IPS DF 19.7 (cell line): ENCODE measurements at regions not wholly inside any gene's neighbourhood (a gene's known extent, or its start where the extent isn't known, plus 50 kb on each side); places are given as distances from the start of the nearest gene placed in this dataset.
"Not testable (repeated sequence)": the region's sequence is repeated elsewhere in the genome, so short reads cannot be mapped to it uniquely, and the experiment has no call there.

Source experiments
- DNase-seq: peaks from one replicate; pipeline ENCODE4 v3.0.0-alpha.2; 2013; ENCODE audit warnings: low read depth, low spot score

DNA sequence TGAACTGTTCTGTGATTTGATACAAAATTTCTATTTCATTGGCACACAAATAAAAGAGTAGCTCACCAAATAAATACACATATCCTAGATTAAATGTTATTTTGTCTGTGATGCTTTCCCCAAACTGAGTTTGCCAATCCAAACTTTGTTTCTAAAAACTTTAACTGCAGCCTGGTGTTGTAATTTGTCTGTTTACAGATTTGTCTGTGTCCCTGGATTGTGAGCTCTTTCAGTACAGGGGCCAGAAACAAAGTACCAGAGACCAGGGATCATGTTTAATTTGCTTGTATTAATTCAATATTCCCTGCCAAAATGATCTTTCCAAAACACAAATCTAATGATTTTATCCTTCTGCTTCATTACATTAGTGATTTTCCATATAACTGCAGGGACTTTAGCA lies 1044.6 kb upstream of the GJE1 start:
- DNase-seq: no peak

DNA sequence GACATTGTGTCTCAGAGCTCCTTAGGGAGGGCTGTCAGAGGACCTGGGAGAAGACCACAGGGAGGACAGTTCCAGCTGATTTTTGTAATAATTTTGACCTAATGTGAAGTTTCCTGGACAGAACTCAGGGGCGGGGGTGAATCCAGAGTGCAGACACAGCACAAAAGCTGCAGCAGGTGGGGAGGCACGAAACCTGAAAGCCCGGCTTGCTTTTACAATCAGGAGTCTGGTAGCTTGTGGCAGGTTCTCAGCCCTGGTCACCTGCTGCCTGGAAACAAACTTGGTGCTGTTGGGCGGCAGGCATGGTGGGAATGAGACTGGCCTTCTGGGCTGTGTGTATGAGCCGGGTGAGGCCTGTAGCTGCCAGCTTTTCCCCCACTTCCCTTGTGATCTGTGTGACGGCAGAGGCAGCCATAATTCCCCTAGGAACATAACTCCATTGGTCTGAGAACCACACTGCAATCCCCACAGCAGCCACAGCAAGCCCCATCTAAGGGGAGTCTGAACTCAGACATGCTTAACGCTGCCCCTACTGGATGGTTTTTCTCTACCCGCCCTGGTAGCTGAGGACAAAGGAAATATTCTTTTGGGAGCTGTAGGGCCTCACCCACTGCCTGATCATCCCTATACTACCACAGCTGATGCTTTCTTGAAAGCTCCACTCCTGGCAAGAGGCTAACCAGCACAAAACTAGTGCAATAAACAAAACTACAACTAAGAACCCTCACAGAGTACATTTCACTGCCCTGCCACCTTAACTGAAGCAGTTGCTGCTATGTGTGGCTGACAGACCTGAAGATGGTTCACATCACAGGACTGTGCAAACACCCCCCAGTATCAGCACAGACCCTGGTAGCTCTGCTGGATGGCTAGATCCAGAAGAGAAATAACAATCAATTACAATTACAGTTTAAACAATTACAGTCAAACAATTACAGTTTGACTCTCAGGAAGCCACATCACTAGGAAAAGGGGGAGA lies 1055.1 kb upstream of the GJE1 start:
- peak; percentile 48 for DNase-seq

DNA sequence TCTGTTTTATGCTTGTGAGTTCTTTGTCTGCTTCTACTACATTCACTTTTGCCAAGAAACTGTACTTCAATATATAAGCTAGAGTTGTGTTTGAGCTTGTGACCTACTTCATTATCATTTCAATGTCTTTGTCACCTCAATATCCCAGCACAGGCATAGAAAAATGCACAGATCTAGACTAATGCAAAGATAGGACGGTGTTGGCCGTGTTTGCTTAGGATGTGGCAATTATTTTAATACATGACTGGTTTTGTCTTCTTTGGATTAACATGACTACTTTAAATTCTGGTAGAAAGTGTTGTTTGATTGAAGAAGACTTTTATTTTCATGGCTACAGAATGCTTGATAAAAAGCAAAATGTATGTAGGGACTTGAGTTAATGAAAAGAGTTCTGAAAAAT lies 1075.0 kb upstream of the GJE1 start:
- DNase-seq: no peak

DNA sequence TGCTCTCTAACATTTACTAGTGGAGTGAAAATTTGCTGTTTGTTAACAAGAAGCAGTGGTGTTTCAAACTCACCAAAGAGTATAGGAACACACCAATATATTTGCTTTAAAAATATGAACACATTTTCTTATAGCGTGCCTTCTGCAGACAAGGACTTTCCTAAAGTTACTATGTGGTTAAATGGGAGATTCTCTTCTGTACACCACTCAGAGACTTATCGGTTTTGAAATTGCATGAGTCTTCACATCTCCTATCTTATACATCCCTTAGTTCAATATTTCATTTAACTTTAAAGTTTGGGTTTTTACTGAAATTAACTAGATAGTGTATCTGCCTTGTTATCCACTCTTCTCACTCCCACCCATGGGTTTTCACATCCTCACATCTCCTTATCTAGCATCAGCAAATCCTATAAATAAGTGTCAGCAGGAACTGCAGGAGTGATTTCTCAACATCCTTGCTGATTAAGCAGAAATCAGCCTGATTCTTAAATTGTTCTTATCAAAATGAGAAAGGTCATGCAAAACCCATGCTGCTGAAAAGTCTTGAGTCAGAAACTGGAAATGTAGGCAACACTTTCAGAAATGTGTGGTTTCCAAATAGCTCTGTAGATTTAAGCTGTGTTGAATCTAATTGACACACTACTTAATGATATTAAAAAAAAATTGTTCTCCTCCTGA lies 1075.6 kb upstream of the GJE1 start:
- no peak for DNase-seq

DNA sequence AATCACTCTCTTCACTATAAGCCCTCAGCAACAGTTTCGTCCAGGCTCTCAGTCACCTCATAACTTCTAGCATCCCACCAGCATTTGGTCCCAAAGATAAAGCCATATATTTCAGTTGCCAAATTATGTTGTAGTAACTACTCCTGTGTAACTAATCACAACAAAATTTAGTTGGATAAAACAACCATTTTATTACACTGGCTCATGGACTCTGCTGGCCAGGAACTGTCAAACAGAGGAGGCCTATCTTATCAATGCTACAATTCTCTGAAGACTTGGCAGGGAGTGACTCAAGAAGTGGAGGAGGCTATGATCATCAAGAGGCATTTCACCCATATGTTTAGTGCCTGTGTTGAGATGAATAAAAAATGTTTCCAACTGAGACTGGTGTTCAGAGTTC lies 1082.3 kb upstream of the GJE1 start:
- DNase-seq: no peak

DNA sequence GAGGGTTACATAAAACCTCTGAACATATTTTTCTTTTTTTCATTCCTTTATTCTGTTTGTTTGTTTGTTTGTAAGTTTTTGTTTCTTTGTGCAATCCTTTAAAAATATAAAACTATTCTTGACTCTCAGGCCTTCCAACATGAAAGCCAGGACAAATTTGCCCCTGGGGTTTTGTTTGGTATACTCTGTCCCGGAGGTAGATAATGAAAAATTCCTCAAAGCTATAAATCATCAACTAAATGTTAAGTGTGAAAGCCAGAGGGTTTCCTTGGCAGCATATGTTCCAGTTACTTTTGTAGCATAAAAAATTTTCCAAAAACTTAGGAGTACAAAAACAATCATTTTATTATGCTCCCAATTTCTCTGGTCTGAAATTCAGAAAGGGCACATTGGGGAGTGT lies 1084.3 kb upstream of the GJE1 start:
- DNase-seq: no peak

DNA sequence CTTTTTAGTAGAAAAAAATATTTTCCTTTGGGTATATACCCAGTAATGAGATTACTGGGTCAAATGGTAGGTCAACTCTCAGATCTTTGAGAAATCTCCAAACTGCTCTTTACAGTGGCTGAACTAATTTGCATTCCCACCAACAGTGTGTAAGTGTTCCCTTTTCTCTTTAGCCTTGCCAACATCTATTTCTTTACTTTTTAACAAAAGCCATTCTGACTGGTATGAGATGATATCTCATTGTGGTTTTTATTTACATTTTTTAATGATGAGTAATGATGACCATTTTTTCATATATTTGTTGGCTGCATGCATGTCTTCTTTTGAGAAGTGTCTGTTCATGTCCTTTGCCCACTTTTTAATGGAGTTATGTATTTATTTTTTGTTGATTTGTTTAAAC lies 1086.2 kb upstream of the GJE1 start:
- DNase-seq: not testable (repeated sequence)

DNA sequence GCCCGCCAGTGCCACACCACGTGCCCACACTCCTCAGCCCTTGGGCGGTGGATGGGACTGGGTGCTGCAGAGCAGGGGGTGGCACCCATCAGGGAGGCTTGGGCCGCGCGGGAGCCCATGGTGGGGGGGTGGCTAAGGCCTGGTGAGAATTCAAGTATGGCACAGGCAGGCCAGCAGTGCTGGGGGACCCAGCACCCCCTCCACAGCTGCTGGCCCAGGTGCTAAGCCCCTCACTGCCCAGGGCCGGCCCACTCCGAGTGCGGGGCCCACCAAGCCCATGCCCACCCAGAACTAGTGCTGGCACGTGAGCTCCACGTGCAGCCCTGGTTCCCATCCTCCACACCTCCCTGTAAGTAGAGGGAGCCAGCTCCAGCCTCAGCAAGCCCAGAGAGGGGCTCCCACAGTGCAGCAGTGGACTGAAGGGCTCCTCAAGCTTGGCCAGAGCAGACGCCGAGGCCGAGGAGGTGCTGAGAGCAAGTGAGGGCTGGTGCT lies 1091.1 kb upstream of the GJE1 start:
- DNase-seq: no peak

DNA sequence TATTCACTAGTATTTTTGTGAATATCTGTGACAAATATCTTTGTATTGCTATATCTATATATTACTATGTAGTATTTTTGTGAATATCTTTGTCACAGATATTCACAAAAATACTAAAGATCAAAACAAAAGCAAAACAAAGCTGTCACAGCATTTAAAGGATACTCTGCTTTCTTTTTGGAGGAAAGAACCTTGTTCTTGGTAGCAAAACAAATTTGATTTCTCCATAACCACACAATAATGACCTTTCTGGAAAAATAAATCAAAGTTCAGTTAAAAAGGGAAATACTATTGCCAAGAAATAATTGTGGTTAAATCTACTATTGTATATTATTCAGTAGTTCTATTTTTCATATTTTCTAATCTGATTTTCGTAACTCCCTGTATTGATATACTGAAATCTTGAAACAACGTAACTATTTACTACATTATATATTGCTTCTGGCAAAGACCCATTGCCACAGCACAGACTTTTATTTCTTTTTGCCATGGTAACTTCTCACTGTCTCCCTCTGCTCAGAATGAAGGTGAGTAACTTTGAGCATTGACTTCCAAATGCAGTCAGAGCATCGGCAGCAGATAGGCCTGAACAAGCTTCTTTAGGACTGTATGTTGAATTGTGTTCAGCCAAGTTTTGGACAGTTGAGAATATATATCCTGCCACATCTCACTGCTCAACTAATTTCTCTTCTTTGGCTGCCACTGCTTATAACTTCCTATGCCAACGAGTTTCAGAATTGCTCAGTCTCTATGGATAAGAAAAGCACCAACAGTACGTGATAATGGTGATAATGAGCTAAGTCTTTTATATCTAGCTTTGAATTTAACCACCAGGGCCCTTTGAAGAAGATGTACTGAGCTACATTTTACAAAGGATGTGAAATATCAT lies 1097.2 kb upstream of the GJE1 start:
- DNase-seq: no peak

DNA sequence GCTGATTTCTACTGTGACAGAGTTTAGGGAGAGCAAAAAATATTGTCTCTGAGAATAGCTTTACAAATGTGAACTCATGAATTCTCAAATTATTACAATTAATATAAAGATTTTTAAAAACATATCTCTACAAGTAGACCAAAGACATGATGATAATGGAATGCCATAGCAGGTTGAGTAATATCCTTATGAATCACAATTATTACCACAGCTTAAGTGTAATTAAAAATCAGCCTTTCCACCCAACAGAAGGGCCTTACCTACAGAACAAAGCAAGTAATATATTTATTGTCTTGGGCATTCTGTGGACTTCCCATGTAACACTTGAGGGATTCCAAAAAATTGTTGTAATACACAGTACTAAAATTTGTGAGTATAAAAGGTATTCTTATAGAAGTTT lies 1099.6 kb upstream of the GJE1 start:
- no peak for DNase-seq

DNA sequence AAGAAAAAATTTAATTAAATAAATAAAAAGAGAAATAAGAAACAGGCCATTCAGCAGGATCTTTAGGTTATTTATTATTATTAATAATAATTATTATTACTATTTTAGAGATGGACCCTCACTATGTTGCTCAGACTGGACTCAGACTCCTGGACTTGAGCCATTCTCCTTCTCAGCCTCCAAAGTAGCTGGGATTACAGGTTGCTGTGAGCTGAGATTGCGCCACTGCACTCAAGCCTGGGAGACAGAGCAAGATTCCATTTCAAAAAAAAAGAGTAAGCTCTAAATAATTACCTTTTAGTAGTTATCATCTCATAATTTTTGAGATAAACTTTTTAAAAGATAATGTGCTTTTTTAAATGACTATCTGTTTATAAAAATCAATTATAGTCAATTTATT lies 1102.8 kb upstream of the GJE1 start:
- DNase-seq: no peak

DNA sequence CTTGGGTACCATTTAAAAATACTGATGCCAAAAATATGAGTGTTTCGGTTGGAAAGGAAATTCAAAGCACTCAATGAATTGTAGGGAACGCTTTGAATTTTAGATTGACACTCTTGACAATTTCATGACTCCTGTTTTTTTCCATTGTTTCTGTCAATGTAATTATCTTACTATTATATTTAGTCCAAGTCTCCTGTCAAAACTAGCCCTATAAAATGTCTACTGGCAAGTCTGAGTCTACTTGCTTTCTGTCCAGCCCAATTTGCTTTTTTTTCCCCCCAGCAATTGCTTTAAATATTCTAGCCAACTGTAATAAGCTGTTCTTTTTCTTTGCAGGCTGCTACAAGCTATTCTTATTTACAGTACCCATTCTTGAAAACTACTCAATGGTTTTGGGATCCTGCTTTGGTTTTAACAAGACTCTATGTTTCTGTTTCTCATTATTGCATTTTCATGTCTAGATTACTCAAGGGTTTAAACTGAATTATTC lies 1103.9 kb upstream of the GJE1 start:
- DNase-seq: no peak

DNA sequence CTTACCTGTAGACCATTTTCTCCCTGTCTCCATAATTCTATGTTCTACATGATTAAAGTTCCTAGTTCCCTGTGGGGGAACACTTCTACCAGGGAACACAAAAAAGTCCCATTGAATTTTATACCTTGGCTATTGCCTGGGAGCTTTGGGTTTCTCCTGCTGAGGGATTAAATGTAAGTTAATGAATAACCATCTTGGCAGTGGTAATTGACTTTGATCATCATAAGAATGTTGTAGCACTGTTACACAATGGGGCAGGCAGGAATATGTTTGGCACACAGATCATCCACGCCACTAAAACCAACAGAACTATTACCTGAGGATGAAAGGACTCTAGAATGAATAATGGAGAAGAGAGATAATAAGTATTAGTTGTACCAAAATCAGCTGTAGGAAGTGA lies 1106.2 kb upstream of the GJE1 start:
- no peak for DNase-seq

DNA sequence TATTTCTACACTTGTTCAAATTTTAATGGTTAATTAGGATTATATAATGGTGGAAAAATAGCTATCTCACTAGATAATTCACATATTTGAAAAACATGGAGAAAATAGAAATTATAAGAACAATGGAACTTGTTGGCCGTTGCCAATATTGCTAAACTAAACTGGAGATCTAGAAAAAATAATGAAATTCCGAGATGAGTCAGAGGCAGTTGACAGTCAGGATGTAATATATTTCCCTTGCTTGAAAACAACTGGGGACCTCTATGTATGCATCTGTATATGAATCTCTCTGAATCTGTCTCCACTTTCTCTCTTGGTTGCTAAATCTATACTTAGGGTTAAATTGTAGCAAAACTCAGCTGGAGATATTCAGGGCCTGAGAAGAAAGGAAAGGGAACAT lies 1108.2 kb upstream of the GJE1 start:
- no peak for DNase-seq

DNA sequence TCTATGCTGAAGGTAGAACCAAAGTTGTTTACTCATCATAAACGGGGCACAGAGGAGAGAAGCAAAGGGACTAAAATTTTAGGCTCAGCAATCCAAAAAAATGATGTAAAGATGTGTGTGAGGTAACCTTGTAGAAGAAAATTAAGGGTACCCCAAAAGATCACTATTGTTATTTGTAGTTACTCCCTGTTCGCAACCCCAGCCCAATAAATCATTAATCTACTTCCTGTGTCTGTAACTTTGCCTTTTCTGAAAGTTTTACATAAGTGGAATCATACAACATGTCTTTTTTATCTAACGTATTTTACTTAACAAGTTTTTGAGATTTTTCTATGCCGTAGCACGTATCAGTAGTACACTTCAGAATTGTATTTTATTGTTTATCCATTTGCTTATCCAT lies 1114.8 kb upstream of the GJE1 start:
- no peak for DNase-seq

DNA sequence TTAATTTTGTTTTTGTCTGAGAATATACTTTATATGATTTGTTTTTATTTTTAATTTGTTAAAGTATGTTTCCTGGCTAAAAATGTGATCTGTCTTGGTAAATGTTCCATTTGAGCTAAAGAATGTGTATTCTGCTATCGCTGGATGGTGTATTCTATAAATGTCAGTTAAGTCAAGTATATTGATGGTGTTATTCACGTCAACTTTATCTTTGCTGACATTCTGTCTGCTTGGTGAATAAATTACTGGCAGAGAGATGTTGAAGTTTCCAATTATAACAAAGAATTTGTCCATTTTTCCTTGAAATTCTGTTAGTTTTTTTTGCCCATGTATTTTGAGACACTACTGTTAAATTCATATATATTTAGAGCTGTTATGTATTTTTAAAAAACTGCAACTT lies 1131.8 kb upstream of the GJE1 start:
- no peak for DNase-seq

DNA sequence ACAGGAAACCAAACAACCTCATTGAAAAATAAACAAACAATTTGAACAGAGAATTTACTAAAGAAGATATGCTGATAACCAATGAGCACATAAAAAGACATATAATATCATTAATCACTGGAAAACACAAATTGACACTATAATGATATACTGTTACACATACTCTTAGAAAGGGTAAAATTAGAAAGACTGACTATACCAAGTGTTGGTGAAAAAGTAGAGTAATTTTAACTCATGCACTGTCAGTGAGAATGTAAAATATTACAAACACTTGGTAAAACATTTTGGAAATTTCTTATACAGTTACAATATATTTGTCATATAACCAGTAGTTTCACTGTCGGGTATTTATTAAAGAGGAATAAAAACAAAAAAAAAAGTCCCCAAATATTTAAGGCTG lies 1139.2 kb upstream of the GJE1 start:
- no peak for DNase-seq

DNA sequence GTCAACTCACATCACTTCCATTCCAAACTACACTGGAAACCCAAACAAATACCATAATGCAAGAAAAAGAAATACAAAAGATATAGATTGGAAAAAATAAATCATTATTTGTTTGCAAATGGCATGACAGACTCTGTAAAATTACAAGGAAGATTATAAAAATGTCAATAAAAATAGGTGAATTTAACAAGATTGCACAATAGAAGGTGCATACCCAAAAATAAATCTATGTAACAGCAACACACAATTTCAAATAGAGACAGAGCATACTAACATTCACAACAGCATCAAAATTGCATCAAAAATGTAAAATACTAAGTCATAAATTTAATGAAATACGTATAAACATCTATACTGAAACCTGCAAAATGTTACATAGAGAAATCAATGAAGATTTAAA lies 1140.0 kb upstream of the GJE1 start:
- DNase-seq: no peak

DNA sequence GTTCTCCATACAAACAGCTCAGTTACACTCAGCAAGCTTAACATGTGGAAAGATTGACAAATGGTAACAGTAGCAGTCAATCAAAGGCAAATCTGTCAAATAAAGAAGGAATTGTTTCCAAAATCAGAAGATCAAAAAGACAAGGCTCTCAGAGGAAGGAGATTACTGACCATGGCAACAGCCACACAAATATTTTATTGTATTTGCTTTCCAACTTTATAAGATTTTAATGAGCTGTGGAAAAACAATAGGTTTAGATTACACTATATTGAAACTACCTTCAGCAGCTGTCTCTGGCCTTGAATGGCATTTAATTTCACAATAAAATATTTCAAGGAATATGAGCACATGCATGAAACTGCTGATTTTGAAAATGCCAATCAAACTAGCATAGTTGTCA lies 1143.9 kb upstream of the GJE1 start:
- no peak for DNase-seq

DNA sequence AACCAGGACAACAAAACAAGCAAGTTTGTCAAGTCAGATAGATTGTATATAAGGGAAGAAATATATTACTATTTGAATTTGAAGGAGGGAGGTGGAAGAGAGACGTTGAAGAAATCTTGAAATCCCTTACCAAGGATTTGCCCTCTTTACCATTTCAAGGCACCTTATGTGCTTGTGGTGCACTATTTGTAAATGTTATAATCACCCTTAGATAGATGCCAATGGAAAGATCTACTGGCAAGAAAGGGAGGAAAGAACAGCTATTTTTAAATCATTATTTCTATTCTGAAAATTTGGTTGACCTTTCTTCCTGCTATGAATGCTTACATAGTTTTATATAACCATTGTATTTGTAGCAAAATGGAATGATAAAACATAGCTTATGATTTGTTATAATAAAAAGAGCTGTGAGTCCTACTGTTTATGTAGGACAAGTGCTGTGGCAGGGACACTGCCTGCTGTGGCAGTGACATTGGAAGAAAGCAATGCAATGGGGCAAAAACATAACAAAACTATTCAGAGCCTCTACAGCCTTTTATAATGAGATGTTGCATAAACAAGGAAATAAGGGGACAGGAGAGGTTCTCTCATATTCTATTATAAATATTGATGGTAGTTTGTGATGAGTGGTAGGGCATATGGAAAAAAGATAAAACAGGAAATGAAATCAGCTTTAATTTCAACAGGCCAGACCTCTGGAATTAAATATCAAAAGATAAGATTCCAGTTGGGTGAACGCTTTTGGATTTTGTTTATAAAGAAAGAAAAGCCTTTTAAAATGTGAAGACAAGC lies 1145.2 kb upstream of the GJE1 start:
- no peak for DNase-seq

DNA sequence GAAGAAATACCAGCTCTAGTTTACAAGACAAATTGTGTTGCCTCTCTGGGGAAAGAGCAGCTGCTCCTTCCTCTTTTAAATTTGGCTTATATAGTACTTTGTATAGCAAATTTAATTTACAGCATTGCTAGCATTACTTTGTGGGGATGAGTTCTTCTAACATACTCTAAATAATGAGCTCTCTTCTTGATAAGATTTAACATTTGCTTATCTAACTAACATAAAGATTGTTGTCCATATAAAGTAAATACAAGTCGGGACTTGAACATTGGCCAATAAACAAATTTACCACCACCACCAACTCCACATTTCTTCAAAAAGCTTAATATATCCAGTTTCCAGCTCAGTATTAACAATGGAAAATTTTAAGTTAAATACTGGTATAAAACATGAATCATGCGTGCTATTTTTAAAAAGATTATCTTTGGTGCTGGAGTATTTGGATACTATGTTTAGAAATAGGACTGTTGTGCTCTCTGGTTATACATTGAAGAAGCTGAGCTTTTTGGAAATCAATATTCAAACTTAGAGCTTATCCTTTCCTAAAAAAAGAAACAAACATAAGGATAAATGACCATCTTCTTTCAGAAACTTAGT lies 1146.9 kb upstream of the GJE1 start:
- no peak for DNase-seq
